ENCODE measurements at regions not wholly inside any gene's neighbourhood (a gene's known extent, or its start where the extent isn't known, plus 50 kb on each side); places are given as distances from the start of the nearest gene placed in this dataset.

- Histone ChIP-seq H3K79me2 (ENCODE audit: control insufficient read depth, low read length) (no peaks in the 10 kb centered on the region), H3K4me2 (ENCODE audit: low read length) (no peak overlapping the region)
Measured at GRCh38 chr6:74161380-74161779, 465.4 kb downstream of the CD109 start.

GRCh38 chr6:74152096-74152675 is 456.2 kb downstream of the CD109 start:
- no peaks in the 10 kb centered on the region for H3K9me3 ChIP-seq (ENCODE audit: control insufficient read depth, insufficient read depth, low read length)
- H3K4me3 ChIP-seq (ENCODE audit: low read length) = no peak overlapping the region
- no peaks in the 10 kb centered on the region for H3F3A ChIP-seq (ENCODE audit: control insufficient read depth, insufficient read depth)
- H3K79me2 ChIP-seq (ENCODE audit: control insufficient read depth, low read length) = no peaks in the 10 kb centered on the region
- no peaks in the 10 kb centered on the region for H3K36me3 ChIP-seq (ENCODE audit: control insufficient read depth, low read length)
- no peaks in the 10 kb centered on the region for H4K20me1 ChIP-seq (ENCODE audit: control insufficient read depth, insufficient read depth, low read depth, low read length)
- no peak overlapping the region for H3K4me2 ChIP-seq (ENCODE audit: low read length)
- no peaks in the 10 kb centered on the region for H3K4me1 ChIP-seq (ENCODE audit: control insufficient read depth, low read length)
- H3K27ac ChIP-seq (ENCODE audit: low read depth, low read length) = no peak overlapping the region
- no peak for TF ChIP-seq EZH2phosphoT487 (IDR thresholded peaks at IDR 0.05; ENCODE audit: borderline replicate concordance, low read length)
- TF ChIP-seq, protein P1, sequence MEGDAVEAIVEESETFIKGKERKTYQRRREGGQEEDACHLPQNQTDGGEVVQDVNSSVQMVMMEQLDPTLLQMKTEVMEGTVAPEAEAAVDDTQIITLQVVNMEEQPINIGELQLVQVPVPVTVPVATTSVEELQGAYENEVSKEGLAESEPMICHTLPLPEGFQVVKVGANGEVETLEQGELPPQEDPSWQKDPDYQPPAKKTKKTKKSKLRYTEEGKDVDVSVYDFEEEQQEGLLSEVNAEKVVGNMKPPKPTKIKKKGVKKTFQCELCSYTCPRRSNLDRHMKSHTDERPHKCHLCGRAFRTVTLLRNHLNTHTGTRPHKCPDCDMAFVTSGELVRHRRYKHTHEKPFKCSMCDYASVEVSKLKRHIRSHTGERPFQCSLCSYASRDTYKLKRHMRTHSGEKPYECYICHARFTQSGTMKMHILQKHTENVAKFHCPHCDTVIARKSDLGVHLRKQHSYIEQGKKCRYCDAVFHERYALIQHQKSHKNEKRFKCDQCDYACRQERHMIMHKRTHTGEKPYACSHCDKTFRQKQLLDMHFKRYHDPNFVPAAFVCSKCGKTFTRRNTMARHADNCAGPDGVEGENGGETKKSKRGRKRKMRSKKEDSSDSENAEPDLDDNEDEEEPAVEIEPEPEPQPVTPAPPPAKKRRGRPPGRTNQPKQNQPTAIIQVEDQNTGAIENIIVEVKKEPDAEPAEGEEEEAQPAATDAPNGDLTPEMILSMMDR (IDR thresholded peaks at IDR 0.05; ENCODE audit: low read depth, low read length, poor library complexity, severe bottlenecking) = no peak
- no peaks in the 10 kb centered on the region for H3K9me2 ChIP-seq (replicated peaks; ENCODE audit: control insufficient read depth, low read length)
- no peaks in the 10 kb centered on the region for H3K27me3 ChIP-seq (ENCODE audit: control insufficient read depth, low read length)

More at GRCh38 chr6:74161380-74161779, 465.4 kb downstream of the CD109 start:
- Histone ChIP-seq H4K20me1 (ENCODE audit: control insufficient read depth, insufficient read depth, low read depth, low read length) (no peaks in the 10 kb centered on the region), H3K9me2 (replicated peaks; ENCODE audit: control insufficient read depth, low read length) (no peaks in the 10 kb centered on the region), H3K9me3 (ENCODE audit: control insufficient read depth, insufficient read depth, low read length) (no peaks in the 10 kb centered on the region), H3K36me3 (ENCODE audit: control insufficient read depth, low read length) (no peaks in the 10 kb centered on the region), H3K4me1 (ENCODE audit: control insufficient read depth, low read length) (no peaks in the 10 kb centered on the region), H3K27ac (ENCODE audit: low read depth, low read length) (no peak overlapping the region), H3F3A (ENCODE audit: control insufficient read depth, insufficient read depth) (no peaks in the 10 kb centered on the region), H3K4me3 (ENCODE audit: low read length) (no peak overlapping the region), H3K27me3 (ENCODE audit: control insufficient read depth, low read length) (no peaks in the 10 kb centered on the region)
- TF ChIP-seq EZH2phosphoT487 (IDR thresholded peaks at IDR 0.05; ENCODE audit: borderline replicate concordance, low read length) = no peak
- TF ChIP-seq, protein P1 (IDR thresholded peaks at IDR 0.05; ENCODE audit: low read depth, low read length, poor library complexity, severe bottlenecking) = no peak

DNA sequence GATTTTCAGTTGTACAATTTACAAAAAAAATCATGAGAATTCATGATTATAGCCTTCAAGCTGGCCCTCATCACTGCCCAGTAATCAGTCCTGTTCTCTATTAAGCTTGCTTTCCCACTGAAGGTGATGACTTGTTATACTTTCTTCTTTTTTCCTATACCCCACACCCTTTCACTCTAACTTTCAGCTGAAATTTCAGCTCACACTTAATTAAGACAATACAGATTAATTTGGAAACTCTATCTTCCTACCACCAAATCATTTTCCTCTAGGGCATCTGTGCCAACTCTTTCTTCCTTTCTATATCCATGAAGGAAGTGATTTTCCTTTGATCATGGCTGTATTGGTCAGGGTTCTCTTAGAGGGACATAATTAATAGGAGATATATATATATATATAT is 449.9 kb downstream of the CD109 start:
- H3K9me3 ChIP-seq (ENCODE audit: control insufficient read depth, insufficient read depth, low read length) = no peaks in the 10 kb centered on the region
- no peak overlapping the region for H3K4me2 ChIP-seq (ENCODE audit: low read length)
- H3K9me2 ChIP-seq (replicated peaks; ENCODE audit: control insufficient read depth, low read length) = no peaks in the 10 kb centered on the region
- no peaks in the 10 kb centered on the region for H3K36me3 ChIP-seq (ENCODE audit: control insufficient read depth, low read length)
- no peak overlapping the region for H3K4me3 ChIP-seq (ENCODE audit: low read length)
- H3K27me3 ChIP-seq (ENCODE audit: control insufficient read depth, low read length) = no peaks in the 10 kb centered on the region
- no peaks in the 10 kb centered on the region for H4K20me1 ChIP-seq (ENCODE audit: control insufficient read depth, insufficient read depth, low read depth, low read length)
- TF ChIP-seq, protein P1 (IDR thresholded peaks at IDR 0.05; ENCODE audit: low read depth, low read length, poor library complexity, severe bottlenecking) = no peak
- no peak for TF ChIP-seq EZH2phosphoT487 (IDR thresholded peaks at IDR 0.05; ENCODE audit: borderline replicate concordance, low read length)
- H3K4me1 ChIP-seq (ENCODE audit: control insufficient read depth, low read length) = no peaks in the 10 kb centered on the region
- H3F3A ChIP-seq (ENCODE audit: control insufficient read depth, insufficient read depth) = no peaks in the 10 kb centered on the region
- no peak overlapping the region for H3K27ac ChIP-seq (ENCODE audit: low read depth, low read length)
- H3K79me2 ChIP-seq (ENCODE audit: control insufficient read depth, low read length) = no peaks in the 10 kb centered on the region
